Esophagus squamous epithelium (tissue), 4 donors: ENCODE measurements at regions not wholly inside any gene's neighbourhood (a gene's known extent, or its start where the extent isn't known, plus 50 kb on each side); places are given as distances from the start of the nearest gene placed in this dataset.

Experiments
- POLR2A ChIP-seq, 4 donors: fragments of 450-650 bp; IDR thresholded peaks; one replicate each; pipeline ENCODE4 v1.6.1; 2017; ENCODE audit warnings: antibody characterized with exemption in 4 of 4, mild to moderate bottlenecking in 4 of 4, moderate library complexity in 3 of 4
- TF ChIP-seq, protein P1 (sequence below), 6 experiments: fragments of 450-650 bp in 4 of 6; fragments of 200-600 bp in 2 of 6; sonication (generic) in 2 of 6; IDR thresholded peaks; one replicate each; pipeline ENCODE4 v1.5.1; 2016 to 2019; ENCODE audit warnings: antibody characterized with exemption in 6 of 6, mild to moderate bottlenecking in 4 of 6, moderate library complexity in 4 of 6

DNA sequence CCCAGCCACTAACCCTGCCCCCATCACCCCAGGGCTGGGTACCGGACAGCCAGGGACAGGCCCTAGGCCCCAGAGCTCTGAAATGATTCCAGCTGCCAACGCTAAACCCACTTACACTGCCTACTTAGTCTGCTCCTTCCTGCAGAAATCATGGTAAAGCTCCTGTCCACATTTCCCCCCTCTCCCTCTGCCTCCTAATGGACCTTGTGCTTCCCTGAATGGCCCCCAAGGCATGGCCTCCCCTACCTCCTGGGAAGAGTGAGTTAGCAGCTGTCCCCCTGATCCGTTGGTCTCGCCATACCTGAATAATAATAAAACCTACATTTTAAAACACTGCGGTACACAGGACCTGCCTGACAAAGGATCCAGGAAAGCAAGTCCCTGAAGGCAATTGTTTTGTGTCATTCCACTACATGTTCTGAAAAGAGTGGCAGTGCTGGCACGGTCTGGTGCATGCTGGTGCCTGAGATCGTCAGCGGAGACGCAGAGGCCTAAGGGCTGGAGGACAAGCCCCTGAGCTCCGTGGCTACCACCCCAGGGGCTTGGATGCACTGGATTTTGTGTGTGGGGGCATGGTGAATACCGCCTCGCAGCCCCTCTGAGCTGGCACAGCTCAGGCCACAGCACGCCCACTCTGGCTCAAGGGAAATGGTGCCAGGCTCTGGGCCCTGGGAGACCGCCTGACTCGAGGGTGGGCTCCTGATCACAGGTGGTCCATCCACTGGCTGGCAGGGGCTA, 186.3 kb downstream of the CTTN start:
- TF ChIP-seq, protein P1, sequence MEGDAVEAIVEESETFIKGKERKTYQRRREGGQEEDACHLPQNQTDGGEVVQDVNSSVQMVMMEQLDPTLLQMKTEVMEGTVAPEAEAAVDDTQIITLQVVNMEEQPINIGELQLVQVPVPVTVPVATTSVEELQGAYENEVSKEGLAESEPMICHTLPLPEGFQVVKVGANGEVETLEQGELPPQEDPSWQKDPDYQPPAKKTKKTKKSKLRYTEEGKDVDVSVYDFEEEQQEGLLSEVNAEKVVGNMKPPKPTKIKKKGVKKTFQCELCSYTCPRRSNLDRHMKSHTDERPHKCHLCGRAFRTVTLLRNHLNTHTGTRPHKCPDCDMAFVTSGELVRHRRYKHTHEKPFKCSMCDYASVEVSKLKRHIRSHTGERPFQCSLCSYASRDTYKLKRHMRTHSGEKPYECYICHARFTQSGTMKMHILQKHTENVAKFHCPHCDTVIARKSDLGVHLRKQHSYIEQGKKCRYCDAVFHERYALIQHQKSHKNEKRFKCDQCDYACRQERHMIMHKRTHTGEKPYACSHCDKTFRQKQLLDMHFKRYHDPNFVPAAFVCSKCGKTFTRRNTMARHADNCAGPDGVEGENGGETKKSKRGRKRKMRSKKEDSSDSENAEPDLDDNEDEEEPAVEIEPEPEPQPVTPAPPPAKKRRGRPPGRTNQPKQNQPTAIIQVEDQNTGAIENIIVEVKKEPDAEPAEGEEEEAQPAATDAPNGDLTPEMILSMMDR (IDR thresholded peaks at IDR 0.05): no peak
- no peak for TF ChIP-seq POLR2A (IDR thresholded peaks at IDR 0.05)
